ENCODE measurements at regions not wholly inside any gene's neighbourhood (a gene's known extent, or its start where the extent isn't known, plus 50 kb on each side); places are given as distances from the start of the nearest gene placed in this dataset.

- Histone ChIP-seq H3K36me3 (no peaks in the 10 kb centered on the region), H3K27me3 (no peaks in the 10 kb centered on the region), H3K27ac (no peak overlapping the region), H3K9me3 (no peaks in the 10 kb centered on the region), H3K4me3 (no peak overlapping the region), H3K4me1 (no peaks in the 10 kb centered on the region)
- intact Hi-C loops (cut with DNase I; ENCODE audit: low total_unique reads), result no loop called here
- DNase-seq (ENCODE audit: low spot score in 2 of 2), result no peak
- TF ChIP-seq POLR2AphosphoS5 (IDR thresholded peaks at IDR 0.05), result no peak
- TF ChIP-seq POLR2A (IDR thresholded peaks at IDR 0.05), result no peak
- no peak for TF ChIP-seq CTCF (IDR thresholded peaks at IDR 0.05)
These were observed 1154.6 kb downstream of the GALC start for GRCh38 chr14:86838363-86838762.

GRCh38 chr14:86826661-86827060 lies 1166.3 kb downstream of the GALC start:
- Histone ChIP-seq H3K36me3 (no peaks in the 10 kb centered on the region), H3K4me1 (no peaks in the 10 kb centered on the region), H3K27ac (no peak overlapping the region), H3K4me3 (no peak overlapping the region), H3K27me3 (no peaks in the 10 kb centered on the region), H3K9me3 (no peaks in the 10 kb centered on the region)
- no peak for DNase-seq (ENCODE audit: low spot score in 2 of 2)
- TF ChIP-seq POLR2AphosphoS5 (IDR thresholded peaks at IDR 0.05) (no peak), POLR2A (IDR thresholded peaks at IDR 0.05) (no peak), CTCF (IDR thresholded peaks at IDR 0.05) (no peak)
- intact Hi-C loops (cut with DNase I; ENCODE audit: low total_unique reads), result no loop called here

- no peak for TF ChIP-seq POLR2AphosphoS5 (IDR thresholded peaks at IDR 0.05)
- no peak for TF ChIP-seq CTCF (IDR thresholded peaks at IDR 0.05)
- no peak for TF ChIP-seq POLR2A (IDR thresholded peaks at IDR 0.05)
These were observed 1168.8 kb downstream of the GALC start for GRCh38 chr14:86824167-86824566.

GRCh38 chr14:86823581-86823980 lies 1169.4 kb downstream of the GALC start:
- H3K4me1 ChIP-seq, result no peaks in the 10 kb centered on the region
- TF ChIP-seq CTCF (IDR thresholded peaks at IDR 0.05), result no peak
- intact Hi-C loops (cut with DNase I; ENCODE audit: low total_unique reads), result no loop called here
- no peaks in the 10 kb centered on the region for H3K36me3 ChIP-seq
- H3K9me3 ChIP-seq, result no peaks in the 10 kb centered on the region
- no peak overlapping the region for H3K4me3 ChIP-seq
- DNase-seq (ENCODE audit: low spot score in 2 of 2), result no peak
- H3K27ac ChIP-seq, result no peak overlapping the region
- H3K27me3 ChIP-seq, result no peaks in the 10 kb centered on the region

More at GRCh38 chr14:86824167-86824566, 1168.8 kb downstream of the GALC start:
- Histone ChIP-seq H3K27me3 (no peaks in the 10 kb centered on the region), H3K4me3 (no peak overlapping the region), H3K9me3 (no peaks in the 10 kb centered on the region), H3K36me3 (no peaks in the 10 kb centered on the region), H3K4me1 (no peaks in the 10 kb centered on the region), H3K27ac (no peak overlapping the region)
- no peak for DNase-seq (ENCODE audit: low spot score in 2 of 2)
- intact Hi-C loops (cut with DNase I; ENCODE audit: low total_unique reads), result no loop called here

- H3K36me3 ChIP-seq, result no peaks in the 10 kb centered on the region
- H3K27me3 ChIP-seq, result no peaks in the 10 kb centered on the region
- intact Hi-C loops (cut with DNase I; ENCODE audit: low total_unique reads), result no loop called here
These were observed 1177.6 kb downstream of the GALC start for GRCh38 chr14:86815341-86815740.

More at GRCh38 chr14:86815341-86815740, 1177.6 kb downstream of the GALC start:
- Histone ChIP-seq H3K4me1 (no peaks in the 10 kb centered on the region), H3K27ac (no peak overlapping the region), H3K4me3 (no peak overlapping the region), H3K9me3 (peaks cover 0 to 7% of the 10 kb centered on the region in 2 donors)
- no peak for DNase-seq (ENCODE audit: low spot score in 2 of 2)
- TF ChIP-seq CTCF (IDR thresholded peaks at IDR 0.05) (no peak), POLR2AphosphoS5 (IDR thresholded peaks at IDR 0.05) (no peak), POLR2A (IDR thresholded peaks at IDR 0.05) (no peak)

Measured in breast epithelium (tissue), 4 donors.